ENCODE measurements at regions not wholly inside any gene's neighbourhood (a gene's known extent, or its start where the extent isn't known, plus 50 kb on each side); places are given as distances from the start of the nearest gene placed in this dataset. TPM values are rescaled to one million over a fixed set of nuclear protein-coding genes. Genes with fewer than 3 reads are reported as not detected.

Small RNAs in the stretch of these regions (small RNA-seq; reads per million reads assigned to genes)
- gene RF00012 (ENCODE audit: low replicate concordance) = not detected
